H9 (cell line): ENCODE measurements at regions not wholly inside any gene's neighbourhood (a gene's known extent, or its start where the extent isn't known, plus 50 kb on each side); places are given as distances from the start of the nearest gene placed in this dataset.

Source experiments
- DNase-seq: peaks from one replicate; pipeline ENCODE4 v3.0.0-alpha.2; 2017
- H2AFZ ChIP-seq: one replicate; pipeline ENCODE4 v1.6.1; 2013; ENCODE audit warnings: mild to moderate bottlenecking, low read length, control low read depth, moderate library complexity
- H2AK5ac ChIP-seq: 2 replicates; pipeline ENCODE4 v1.6.1; 2013; ENCODE audit warnings: low read length, control low read depth, mixed read lengths; ENCODE audit not compliant: insufficient read length
- H2BK120ac ChIP-seq: one replicate; pipeline ENCODE4 v1.6.1; 2013; ENCODE audit warnings: low read depth, mild to moderate bottlenecking, low read length, control low read depth, inconsistent platforms; ENCODE audit not compliant: poor library complexity, severe bottlenecking
- H2BK12ac ChIP-seq: 2 replicates; pipeline ENCODE4 v1.6.1; 2013; ENCODE audit warnings: low read length, control low read depth, mixed read lengths, low read depth; ENCODE audit not compliant: insufficient read length
- H2BK15ac ChIP-seq: 2 replicates; pipeline ENCODE4 v1.6.1; 2013; ENCODE audit warnings: low read depth, low read length, control low read depth
- H2BK20ac ChIP-seq: one replicate; pipeline ENCODE4 v1.6.1; 2013; ENCODE audit warnings: low read depth, mild to moderate bottlenecking, low read length, control low read depth, inconsistent platforms; ENCODE audit not compliant: poor library complexity, severe bottlenecking
- H2BK5ac ChIP-seq: 2 replicates; pipeline ENCODE4 v1.6.1; 2013; ENCODE audit warnings: low read length, control low read depth, mixed read lengths; ENCODE audit not compliant: insufficient read length
- H3K14ac ChIP-seq: 2 replicates; pipeline ENCODE4 v1.6.1; 2013; ENCODE audit warnings: low read length, control low read depth; ENCODE audit not compliant: insufficient read depth
- H3K18ac ChIP-seq: 2 replicates; pipeline ENCODE4 v1.6.1; 2013; ENCODE audit warnings: low read depth, mild to moderate bottlenecking, mixed read lengths, low read length, control low read depth; ENCODE audit not compliant: insufficient read length
- H3K23ac ChIP-seq: 2 replicates; pipeline ENCODE4 v1.6.1; 2013; ENCODE audit warnings: low read length, control low read depth, mixed read lengths, low read depth; ENCODE audit not compliant: insufficient read length
- H3K23me2 ChIP-seq: 2 replicates; pipeline ENCODE4 v1.6.1; 2013; ENCODE audit warnings: low read depth, mild to moderate bottlenecking, mixed read lengths, low read length, control low read depth; ENCODE audit not compliant: insufficient read length, poor library complexity, severe bottlenecking
- H3K27ac ChIP-seq: 2 replicates; pipeline ENCODE4 v1.5.1; 2013; ENCODE audit warnings: low read length, control low read depth, mixed read lengths, low read depth; ENCODE audit not compliant: insufficient read length
- H3K27me3 ChIP-seq: 2 replicates; pipeline ENCODE4 v1.6.1; 2013; ENCODE audit warnings: low read length, control low read depth, inconsistent platforms; ENCODE audit not compliant: insufficient read depth
- H3K4ac ChIP-seq: 2 replicates; pipeline ENCODE4 v1.6.1; 2013; ENCODE audit warnings: low read depth, mild to moderate bottlenecking, control low read depth, inconsistent platforms, low read length, moderate library complexity
- H3K4me1 ChIP-seq: 2 replicates; pipeline ENCODE4 v1.6.1; 2013; ENCODE audit warnings: low read length, control low read depth, inconsistent platforms; ENCODE audit not compliant: insufficient read depth
- H3K4me2 ChIP-seq: 2 replicates; pipeline ENCODE4 v1.6.1; 2013; ENCODE audit warnings: low read length, control low read depth, mixed read lengths; ENCODE audit not compliant: insufficient read length, insufficient read depth
- H3K56ac ChIP-seq: 2 replicates; pipeline ENCODE4 v1.6.1; 2013; ENCODE audit warnings: low read depth, mild to moderate bottlenecking, mixed read lengths, low read length, control low read depth; ENCODE audit not compliant: insufficient read length
- H3K79me1 ChIP-seq: 2 replicates; pipeline ENCODE4 v1.6.1; 2013; ENCODE audit warnings: low read depth, mild to moderate bottlenecking, moderate library complexity, low read length, control low read depth, inconsistent platforms; ENCODE audit not compliant: insufficient read depth, poor library complexity, severe bottlenecking
- H3K79me2 ChIP-seq: 2 replicates; pipeline ENCODE4 v1.6.1; 2013; ENCODE audit warnings: low read length, control low read depth, inconsistent platforms; ENCODE audit not compliant: insufficient read depth
- H3K9ac ChIP-seq: 2 replicates; pipeline ENCODE4 v1.6.1; 2013; ENCODE audit warnings: low read length, control low read depth, mixed read lengths; ENCODE audit not compliant: insufficient read length; ENCODE audit errors: extremely low read depth
- H3K9me3 ChIP-seq: one replicate; pipeline ENCODE4 v1.6.1; 2013; ENCODE audit warnings: low read depth, low read length, inconsistent platforms; ENCODE audit not compliant: control insufficient read depth
- H3T11ph ChIP-seq: one replicate; pipeline ENCODE4 v1.6.1; 2013; ENCODE audit warnings: mild to moderate bottlenecking, low read length, control low read depth, inconsistent platforms
- H4K20me1 ChIP-seq: one replicate; pipeline ENCODE4 v1.6.1; 2013; ENCODE audit not compliant: control insufficient read depth, insufficient read length, insufficient read depth
- H4K5ac ChIP-seq: 2 replicates; pipeline ENCODE4 v1.6.1; 2013; ENCODE audit warnings: low read depth, mild to moderate bottlenecking, mixed read lengths, low read length, control low read depth; ENCODE audit not compliant: insufficient read length
- H4K8ac ChIP-seq: replicated peaks from 2 replicates; pipeline ENCODE4 v1.6.1; 2013; ENCODE audit warnings: low read length, control low read depth, mixed read lengths, low read depth; ENCODE audit not compliant: insufficient read length
- H4K91ac ChIP-seq: 2 replicates; pipeline ENCODE4 v1.6.1; 2013; ENCODE audit warnings: low read depth, mild to moderate bottlenecking, moderate library complexity, mixed read lengths, low read length, control low read depth; ENCODE audit not compliant: insufficient read length
- H3K27ac Mint-ChIP-seq, 3 experiments: 2 replicates in 2 of 3; 3 replicates in 1 of 3; pipeline ENCODE4 v1.8.0; 2020 to 2021; ENCODE audit warnings: mixed read lengths in 3 of 3, mild to moderate bottlenecking in 1 of 3, moderate library complexity in 1 of 3
- H3K27me3 Mint-ChIP-seq: 2 replicates; pipeline ENCODE4 v1.8.0; 2021; ENCODE audit warnings: low read depth, mild to moderate bottlenecking, moderate library complexity, mixed read lengths
- H3K36me3 Mint-ChIP-seq, 3 experiments: 2 replicates in 2 of 3; 3 replicates in 1 of 3; pipeline ENCODE4 v1.8.0; 2020 to 2021; ENCODE audit warnings: low read depth in 3 of 3, mixed read lengths in 3 of 3; ENCODE audit not compliant: insufficient read depth in 1 of 3
- H3K4me1 Mint-ChIP-seq, 2 experiments: 2 replicates each; pipeline ENCODE4 v1.8.0; 2020; ENCODE audit warnings: mixed read lengths in 2 of 2
- H3K4me3 Mint-ChIP-seq, 2 experiments: 2 replicates in 1 of 2; 3 replicates in 1 of 2; pipeline ENCODE4 v1.8.0; 2020 to 2021; ENCODE audit warnings: mild to moderate bottlenecking in 2 of 2, mixed read lengths in 2 of 2, moderate library complexity in 1 of 2
- H3K9me3 Mint-ChIP-seq, 2 experiments: 2 replicates in 1 of 2; 3 replicates in 1 of 2; pipeline ENCODE4 v1.8.0; 2020; ENCODE audit warnings: mild to moderate bottlenecking in 2 of 2, mixed read lengths in 2 of 2, moderate library complexity in 1 of 2
- WGBS: extraction: QIAGEN DNeasy Blood & Tissue Kit; methylation state at CpG from one replicate; pipeline ENCODE4 v1.1.7; 2013; ENCODE audit warnings: missing lambda C conversion rate, low lambda C conversion rate, mixed read lengths; ENCODE audit not compliant: insufficient read length; ENCODE audit errors: extremely low coverage; 5-methylcytosine and 5-hydroxymethylcytosine counted together
- TF ChIP-seq, protein P1 (sequence below): fragments of 200-600 bp; sonication (generic); conservative IDR thresholded peaks from 3 replicates; pipeline ENCODE4 v1.8.0; 2021; ENCODE audit warnings: antibody characterized with exemption, mild to moderate bottlenecking

DNA sequence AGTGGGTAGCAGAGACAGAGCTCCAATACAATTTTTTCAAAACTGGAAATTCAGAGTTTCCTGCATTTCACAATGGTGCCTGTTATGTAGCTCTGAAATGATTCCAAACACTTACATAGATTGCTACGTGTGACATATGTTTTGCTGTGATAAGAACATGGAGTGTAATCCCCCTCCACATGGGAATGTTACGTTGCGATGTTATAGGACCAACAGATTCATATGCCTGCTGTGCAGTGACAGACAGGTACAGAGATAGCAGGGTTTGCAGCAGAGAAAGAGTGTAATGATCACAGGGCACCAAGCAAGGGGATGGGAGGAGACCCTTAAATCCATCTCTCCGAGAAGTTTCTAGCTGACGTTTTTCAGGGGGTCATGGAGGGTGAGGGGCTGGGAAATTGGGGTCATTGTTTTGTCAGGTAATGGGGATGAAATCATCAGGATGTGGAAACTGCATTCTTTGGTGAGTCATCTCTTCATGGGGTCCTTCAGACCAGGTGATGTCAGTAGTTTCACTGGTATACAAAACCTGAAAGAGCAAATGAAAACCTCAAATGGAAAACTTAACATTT is 76.6 kb upstream of the OSBPL8 start:
- H3K27me3 ChIP-seq, result no peaks in the 10 kb centered on the region
- H4K5ac ChIP-seq, result no peak overlapping the region
- peaks cover 4% of the 10 kb centered on the region; the same call in 1 of the 2 replicates for H3K4me1 ChIP-seq
- H4K8ac ChIP-seq, result no peak overlapping the region
- H3K56ac ChIP-seq, result no peak overlapping the region
- no peak overlapping the region for H2BK120ac ChIP-seq
- no peak overlapping the region for H3K27ac ChIP-seq
- no peak overlapping the region for H2BK5ac ChIP-seq
- no peak overlapping the region for H3K23ac ChIP-seq
- no peak overlapping the region for H2BK15ac ChIP-seq
- no peak overlapping the region for H3K4ac ChIP-seq
- H3K4me3 Mint-ChIP-seq, result no peak overlapping the region
- H4K20me1 ChIP-seq, result no peaks in the 10 kb centered on the region
- H4K91ac ChIP-seq, result no peak overlapping the region
- no peaks in the 10 kb centered on the region; a peak in 1 of 5 replicates for H3K9me3 Mint-ChIP-seq
- no peak overlapping the region for H2AK5ac ChIP-seq
- no peaks in the 10 kb centered on the region for H3K79me2 ChIP-seq
- H3K79me1 ChIP-seq, result no peaks in the 10 kb centered on the region
- H2BK20ac ChIP-seq, result no peak overlapping the region
- H3K4me1 Mint-ChIP-seq, result peaks cover 39 to 52% of the 10 kb centered on the region in 2 experiments
- no peak overlapping the region for H3K14ac ChIP-seq
- no CpG with 5 or more reads among the region's 5 CpGs for WGBS
- H3T11ph ChIP-seq, result no peak overlapping the region
- H3K23me2 ChIP-seq, result no peaks in the 10 kb centered on the region
- no peak overlapping the region for H3K18ac ChIP-seq
- no peak overlapping the region for H2AFZ ChIP-seq
- no peak overlapping the region for H3K27ac Mint-ChIP-seq
- H3K9me3 ChIP-seq, result no peaks in the 10 kb centered on the region
- H2BK12ac ChIP-seq, result peak overlapping the region; percentile 82
- no peaks in the 10 kb centered on the region for H3K27me3 Mint-ChIP-seq
- TF ChIP-seq, protein P1, sequence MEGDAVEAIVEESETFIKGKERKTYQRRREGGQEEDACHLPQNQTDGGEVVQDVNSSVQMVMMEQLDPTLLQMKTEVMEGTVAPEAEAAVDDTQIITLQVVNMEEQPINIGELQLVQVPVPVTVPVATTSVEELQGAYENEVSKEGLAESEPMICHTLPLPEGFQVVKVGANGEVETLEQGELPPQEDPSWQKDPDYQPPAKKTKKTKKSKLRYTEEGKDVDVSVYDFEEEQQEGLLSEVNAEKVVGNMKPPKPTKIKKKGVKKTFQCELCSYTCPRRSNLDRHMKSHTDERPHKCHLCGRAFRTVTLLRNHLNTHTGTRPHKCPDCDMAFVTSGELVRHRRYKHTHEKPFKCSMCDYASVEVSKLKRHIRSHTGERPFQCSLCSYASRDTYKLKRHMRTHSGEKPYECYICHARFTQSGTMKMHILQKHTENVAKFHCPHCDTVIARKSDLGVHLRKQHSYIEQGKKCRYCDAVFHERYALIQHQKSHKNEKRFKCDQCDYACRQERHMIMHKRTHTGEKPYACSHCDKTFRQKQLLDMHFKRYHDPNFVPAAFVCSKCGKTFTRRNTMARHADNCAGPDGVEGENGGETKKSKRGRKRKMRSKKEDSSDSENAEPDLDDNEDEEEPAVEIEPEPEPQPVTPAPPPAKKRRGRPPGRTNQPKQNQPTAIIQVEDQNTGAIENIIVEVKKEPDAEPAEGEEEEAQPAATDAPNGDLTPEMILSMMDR, result no peak
- DNase-seq, result no peak
- no peak overlapping the region for H3K9ac ChIP-seq
- no peaks in the 10 kb centered on the region for H3K36me3 Mint-ChIP-seq
- H3K4me2 ChIP-seq, result no peak overlapping the region
